ENCODE measurements at regions not wholly inside any gene's neighbourhood (a gene's known extent, or its start where the extent isn't known, plus 50 kb on each side); places are given as distances from the start of the nearest gene placed in this dataset.
"Not testable (repeated sequence)": the region's sequence is repeated elsewhere in the genome, so short reads cannot be mapped to it uniquely, and the experiment has no call there.

GRCh38 chr5:126155298-126155697, 267.9 kb upstream of the GRAMD2B start:
- DNase-seq (ENCODE audit: low spot score), result not testable (repeated sequence)

DNA sequence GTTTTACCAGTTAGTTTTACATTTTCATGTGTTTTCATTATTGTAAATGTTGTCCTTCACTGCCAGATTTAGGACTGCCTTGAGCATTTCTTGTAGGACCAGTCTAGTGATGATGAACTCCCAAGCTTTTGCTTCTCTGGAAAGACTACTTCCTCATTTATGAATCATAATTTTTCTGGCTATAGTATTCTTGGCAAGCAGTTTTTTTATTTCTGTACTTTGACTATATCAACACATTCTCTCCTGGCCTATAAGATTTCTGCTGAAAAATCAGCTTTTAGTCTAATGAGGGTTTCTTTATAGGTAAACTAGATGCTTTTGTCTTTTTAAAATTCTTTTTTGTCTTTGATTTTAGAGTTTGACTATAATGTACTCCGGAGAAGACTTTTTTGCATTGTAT, 256.8 kb upstream of the GRAMD2B start:
- DNase-seq (ENCODE audit: low spot score), result no peak

GRCh38 chr5:126168785-126169184, 254.4 kb upstream of the GRAMD2B start:
- DNase-seq (ENCODE audit: low spot score), result no peak

- DNase-seq (ENCODE audit: low spot score), result no peak
Observed at GRCh38 chr5:126171916-126172315, 251.3 kb upstream of the GRAMD2B start.

GRCh38 chr5:126172812-126173211, 250.4 kb upstream of the GRAMD2B start:
- DNase-seq (ENCODE audit: low spot score), result no peak

DNA sequence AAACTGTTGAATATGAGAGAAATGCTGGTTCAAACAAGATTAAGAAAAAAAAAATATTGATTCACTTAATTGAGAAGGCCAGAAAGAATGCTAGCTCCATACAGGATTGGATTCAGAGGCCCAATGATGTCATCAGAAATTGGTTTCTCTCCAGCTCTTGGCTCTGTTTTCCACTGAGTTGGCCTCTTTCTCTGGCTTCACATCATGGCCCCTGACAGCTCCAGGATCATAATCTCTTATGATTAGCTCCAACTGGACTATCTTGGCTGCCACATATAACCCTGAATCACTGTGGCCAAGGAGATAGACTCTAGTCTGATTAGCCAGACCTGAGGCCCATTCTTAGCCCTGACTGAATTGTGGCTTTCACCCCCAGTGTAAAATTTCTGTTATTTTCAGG, 244.7 kb upstream of the GRAMD2B start:
- no peak for DNase-seq (ENCODE audit: low spot score)

DNA sequence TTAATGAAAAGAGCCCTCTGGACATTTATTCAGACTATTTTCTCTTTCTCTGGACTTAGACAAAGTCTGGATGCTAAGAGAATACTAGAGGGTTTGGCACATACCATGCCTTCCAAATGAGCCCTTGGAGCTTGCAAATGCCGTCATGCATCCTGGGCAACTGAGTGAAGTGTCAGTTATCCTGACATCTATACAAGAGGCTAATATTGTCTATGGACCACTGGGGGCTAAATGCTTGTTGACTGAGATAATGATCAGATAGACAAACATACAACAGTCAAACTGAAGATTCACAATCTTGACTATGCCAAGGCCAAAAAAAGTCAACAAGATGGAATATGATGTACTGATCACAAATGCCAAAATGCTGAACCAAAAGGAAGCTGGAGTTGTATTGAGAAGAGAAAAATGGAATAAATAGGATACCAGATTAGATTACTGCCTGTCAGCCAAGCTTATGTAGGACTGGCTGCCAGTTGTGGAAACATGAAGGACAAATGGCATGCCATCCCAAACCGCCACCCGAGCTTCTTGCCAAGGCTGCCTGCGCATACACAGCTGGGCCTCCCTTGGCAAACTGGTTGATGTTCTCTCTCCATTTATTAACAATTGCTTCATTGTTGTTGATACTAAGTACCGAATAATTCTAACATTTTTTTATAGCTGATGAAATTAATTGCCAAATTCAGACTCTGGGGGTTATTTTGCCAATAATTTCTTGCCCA, 240.1 kb upstream of the GRAMD2B start:
- DNase-seq (ENCODE audit: low spot score), result no peak

DNA sequence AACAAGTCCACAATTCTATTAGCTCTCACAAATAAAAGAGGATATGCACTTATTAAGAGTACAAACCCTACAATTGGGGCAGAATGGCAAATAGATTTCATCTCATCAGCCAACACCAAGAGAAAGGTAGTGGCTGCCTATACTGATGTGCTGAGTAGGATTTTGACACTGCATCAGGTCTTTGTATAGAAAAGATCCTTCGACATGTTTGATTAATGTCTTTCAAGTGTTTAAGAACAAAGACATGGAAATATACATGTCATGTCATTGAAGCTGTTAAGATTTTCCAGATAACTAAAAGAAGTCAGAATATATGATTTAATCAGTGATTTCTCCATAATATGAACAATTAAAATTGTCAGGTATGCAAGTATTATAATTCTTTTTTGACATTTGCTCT, 238.7 kb upstream of the GRAMD2B start:
- no peak for DNase-seq (ENCODE audit: low spot score)

DNA sequence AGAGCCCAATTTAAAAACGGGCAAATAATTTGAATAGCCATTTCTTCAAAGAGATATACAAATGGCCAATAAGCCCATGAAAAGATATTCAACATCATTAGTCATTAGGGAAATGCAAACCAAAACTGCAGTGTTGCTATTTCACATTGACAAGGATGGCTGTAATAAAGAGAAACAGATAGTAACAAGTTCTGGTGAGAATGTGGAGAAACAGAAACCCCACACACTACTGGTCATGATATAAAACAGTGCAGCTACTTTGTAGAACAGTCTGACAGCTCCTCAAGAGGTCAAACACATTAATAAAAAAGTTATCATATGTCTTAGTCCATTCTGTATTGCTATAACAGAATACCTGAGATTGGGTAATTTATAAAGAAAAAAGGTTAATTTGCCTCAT, 237.0 kb upstream of the GRAMD2B start:
- no peak for DNase-seq (ENCODE audit: low spot score)

GRCh38 chr5:126188804-126189203, 234.4 kb upstream of the GRAMD2B start:
- no peak for DNase-seq (ENCODE audit: low spot score)

DNA sequence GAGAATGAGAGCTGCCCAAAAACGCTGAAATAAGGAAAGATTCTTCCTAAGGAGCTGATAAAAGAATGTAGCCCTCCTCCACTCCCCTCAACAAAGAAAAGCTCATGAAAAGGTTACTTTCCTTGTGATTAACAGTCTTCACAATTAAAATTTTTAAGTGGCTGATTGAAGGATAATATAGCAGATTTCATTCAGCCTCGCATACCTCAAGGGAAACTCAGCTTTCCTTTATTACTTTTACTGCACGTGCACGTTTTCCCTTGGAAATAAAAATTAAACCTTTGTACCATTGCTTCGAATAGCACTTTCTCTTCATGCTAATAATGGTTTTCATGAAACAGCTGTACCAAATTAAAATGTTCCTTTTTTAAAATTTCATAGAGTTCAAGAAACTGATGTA, 234.0 kb upstream of the GRAMD2B start:
- no peak for DNase-seq (ENCODE audit: low spot score)

DNA sequence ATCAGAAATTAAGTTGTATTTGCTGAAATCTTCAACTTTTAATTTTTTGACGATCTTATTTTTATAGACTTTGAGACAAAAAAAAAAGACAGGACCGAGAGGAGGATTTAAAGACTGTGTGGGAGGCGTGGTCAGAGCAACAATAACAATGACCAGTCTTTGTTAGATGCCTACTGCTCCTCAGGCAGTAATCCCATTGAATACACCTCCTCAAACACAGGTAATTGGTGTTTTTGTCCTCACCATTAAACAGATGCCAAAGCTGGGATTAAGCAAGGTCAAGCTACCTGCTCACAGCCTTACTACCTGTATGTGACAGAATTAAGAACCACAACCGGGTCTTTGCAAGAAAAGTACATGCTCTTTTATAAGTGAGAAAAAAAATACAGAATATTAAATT, 233.3 kb upstream of the GRAMD2B start:
- no peak for DNase-seq (ENCODE audit: low spot score)

DNA sequence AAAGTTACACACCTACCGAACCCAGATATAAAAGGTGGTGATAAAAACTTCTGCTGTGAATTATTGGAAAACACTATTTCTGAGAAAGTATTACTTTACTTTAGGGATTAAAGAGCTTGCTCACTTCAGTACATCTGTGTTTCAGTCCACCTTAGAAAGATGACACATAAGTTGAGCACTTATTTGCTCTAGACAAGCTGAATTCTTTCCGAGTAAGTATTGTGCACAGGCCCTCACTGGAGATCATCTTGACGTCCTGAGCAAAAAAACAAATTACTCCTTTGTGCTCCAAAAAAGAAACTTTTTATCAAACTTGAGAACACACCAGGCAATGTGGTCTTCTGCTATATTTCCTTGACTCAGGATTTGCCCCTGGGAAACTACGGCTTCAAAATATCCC, 231.0 kb upstream of the GRAMD2B start:
- no peak for DNase-seq (ENCODE audit: low spot score)

DNA sequence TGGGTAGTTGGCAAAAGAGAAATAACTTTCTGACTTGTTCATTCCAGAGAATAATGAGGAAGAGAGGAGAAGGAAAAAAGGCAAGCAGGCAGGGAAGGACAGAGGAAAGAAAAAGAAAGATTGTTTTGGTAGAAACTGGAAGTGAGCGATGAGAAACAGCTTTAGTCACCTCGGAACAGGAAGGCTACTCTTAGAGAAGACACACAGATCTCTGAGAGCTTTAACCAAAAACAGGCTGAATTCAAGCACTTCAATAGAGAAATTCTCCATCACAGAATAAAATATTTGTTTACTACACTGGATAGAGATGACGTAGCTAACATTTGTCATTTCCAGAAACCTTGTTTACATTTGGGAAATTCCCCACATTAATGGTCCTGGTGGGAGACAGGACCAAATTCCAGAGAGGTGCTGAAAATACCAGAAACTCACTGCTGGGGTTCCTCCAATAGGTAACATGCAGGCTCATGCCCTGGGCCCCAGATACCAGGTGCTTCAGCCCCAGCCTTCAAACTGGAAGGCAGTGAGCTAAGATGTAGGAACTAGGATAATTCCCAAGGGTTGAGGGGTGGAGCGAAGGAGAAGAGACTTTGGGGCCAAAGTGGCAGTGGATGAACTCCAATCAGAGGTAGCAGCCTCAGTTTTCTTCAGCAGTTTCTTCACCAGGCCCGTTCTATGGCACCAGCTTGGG, 227.7 kb upstream of the GRAMD2B start:
- no peak for DNase-seq (ENCODE audit: low spot score)

DNA sequence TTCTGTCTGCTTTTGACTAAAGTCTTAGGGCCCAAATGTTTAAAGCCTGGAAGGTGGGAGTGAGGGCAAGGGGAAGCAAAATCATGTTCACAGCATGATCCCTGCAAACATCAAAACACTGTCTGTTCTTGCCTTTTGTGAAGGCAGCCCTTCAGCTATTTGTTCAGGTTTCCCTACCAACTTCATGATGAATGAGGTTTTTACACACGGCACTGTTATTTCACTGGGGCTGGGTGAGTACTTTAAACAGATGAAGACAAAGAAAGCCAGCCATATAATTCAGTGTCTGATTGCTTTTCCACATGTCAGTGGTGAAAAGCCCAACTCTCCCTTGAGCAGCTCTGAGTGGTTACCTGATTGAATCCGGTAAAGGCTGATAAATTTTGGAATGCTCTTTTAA, 224.7 kb upstream of the GRAMD2B start:
- no peak for DNase-seq (ENCODE audit: low spot score)

- no peak for DNase-seq (ENCODE audit: low spot score)
Observed at GRCh38 chr5:126199467-126199866, 223.7 kb upstream of the GRAMD2B start.

DNA sequence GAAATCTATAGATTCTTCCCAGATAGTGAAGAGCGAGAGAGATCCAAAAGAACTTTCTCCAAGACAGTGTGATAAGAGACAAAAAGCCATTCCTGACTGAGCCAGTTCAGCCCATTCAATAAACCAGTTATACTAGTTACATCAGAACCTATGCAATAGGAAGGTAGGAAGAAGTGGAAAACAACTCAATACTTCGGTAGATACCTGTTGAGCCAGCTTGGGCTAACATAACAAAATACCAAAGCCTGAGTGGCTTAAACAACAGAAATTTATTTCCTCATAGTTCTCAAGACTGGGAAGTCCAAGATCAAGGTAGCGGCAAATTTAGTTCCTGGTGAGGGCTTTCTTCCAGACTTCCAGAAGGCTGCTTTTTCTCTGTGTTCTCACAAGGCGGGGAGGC, 214.5 kb upstream of the GRAMD2B start:
- no peak for DNase-seq (ENCODE audit: low spot score)

- DNase-seq (ENCODE audit: low spot score), result no peak
Observed at GRCh38 chr5:126210955-126211354, 212.3 kb upstream of the GRAMD2B start.

- DNase-seq (ENCODE audit: low spot score), result no peak
Observed at GRCh38 chr5:126219616-126220015, 203.6 kb upstream of the GRAMD2B start.

GRCh38 chr5:126220725-126221124, 202.5 kb upstream of the GRAMD2B start:
- DNase-seq (ENCODE audit: low spot score), result no peak

GRCh38 chr5:126228934-126229333, 194.3 kb upstream of the GRAMD2B start:
- DNase-seq (ENCODE audit: low spot score), result no peak

DNA sequence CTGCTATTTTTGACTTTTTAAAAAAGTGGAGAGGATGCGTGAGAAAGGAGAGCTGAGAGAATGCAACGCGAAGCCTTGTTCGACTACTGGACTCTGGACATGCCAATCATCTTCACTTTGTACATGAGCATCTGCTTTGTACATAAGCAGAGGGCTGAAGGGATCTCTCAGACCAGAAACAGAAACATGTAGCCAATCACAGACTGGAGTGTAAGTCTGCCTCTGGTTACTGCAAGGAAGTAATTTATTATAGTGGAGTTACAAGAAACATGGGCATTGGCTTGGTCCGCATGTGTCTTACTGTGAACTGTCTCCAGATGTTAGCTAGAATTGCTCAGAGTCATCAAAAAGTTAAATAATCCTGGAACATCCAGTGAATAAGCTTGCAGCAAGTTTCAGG, 190.0 kb upstream of the GRAMD2B start:
- no peak for DNase-seq (ENCODE audit: low spot score)

DNA sequence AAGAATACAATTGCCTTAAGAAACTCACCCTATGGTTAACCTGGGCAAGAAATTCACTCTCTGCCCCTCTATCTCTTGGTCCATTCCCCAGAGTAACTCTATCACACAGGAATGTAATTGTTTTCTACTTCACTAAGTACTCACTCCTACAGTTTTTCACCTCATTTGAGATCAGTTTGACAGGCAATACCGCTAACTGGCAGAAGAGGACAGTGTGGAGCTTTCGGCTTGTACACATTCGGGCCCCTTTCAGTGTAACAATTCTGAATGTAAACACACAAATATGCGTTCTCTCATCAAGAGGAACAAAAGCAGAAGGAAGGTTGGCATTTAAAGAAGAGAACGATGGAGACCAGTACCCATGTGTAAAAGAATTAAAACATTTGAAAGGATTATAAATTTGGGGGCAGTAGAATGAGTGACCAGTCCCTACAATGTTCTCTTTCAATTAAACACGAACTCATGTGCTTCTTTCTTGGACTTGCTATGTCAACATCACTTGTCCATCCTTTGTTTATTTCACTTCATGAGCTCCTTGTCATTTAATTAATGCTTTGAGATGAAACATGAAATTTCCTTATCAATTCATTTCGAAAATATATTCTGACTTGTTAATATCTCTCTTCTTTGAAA, 188.5 kb upstream of the GRAMD2B start:
- DNase-seq (ENCODE audit: low spot score), result peak; percentile 49

All from D341Med (cell line).